ENCODE measurements at regions not wholly inside any gene's neighbourhood (a gene's known extent, or its start where the extent isn't known, plus 50 kb on each side); places are given as distances from the start of the nearest gene placed in this dataset.

- Mint-ChIP-seq H3K27me3 (ENCODE audit: unreplicated experiment) (peaks cover 2% of the 10 kb centered on the region), H3K9me3 (ENCODE audit: unreplicated experiment) (peaks cover 4% of the 10 kb centered on the region), H3K4me1 (ENCODE audit: low read depth, unreplicated experiment) (peaks cover 3% of the 10 kb centered on the region), H3K27ac (ENCODE audit: unreplicated experiment) (no peak overlapping the region), H3K36me3 (ENCODE audit: unreplicated experiment) (no peaks in the 10 kb centered on the region), H3K4me3 (ENCODE audit: unreplicated experiment) (no peak overlapping the region)
- no peak for DNase-seq
- TF ChIP-seq, protein P1, sequence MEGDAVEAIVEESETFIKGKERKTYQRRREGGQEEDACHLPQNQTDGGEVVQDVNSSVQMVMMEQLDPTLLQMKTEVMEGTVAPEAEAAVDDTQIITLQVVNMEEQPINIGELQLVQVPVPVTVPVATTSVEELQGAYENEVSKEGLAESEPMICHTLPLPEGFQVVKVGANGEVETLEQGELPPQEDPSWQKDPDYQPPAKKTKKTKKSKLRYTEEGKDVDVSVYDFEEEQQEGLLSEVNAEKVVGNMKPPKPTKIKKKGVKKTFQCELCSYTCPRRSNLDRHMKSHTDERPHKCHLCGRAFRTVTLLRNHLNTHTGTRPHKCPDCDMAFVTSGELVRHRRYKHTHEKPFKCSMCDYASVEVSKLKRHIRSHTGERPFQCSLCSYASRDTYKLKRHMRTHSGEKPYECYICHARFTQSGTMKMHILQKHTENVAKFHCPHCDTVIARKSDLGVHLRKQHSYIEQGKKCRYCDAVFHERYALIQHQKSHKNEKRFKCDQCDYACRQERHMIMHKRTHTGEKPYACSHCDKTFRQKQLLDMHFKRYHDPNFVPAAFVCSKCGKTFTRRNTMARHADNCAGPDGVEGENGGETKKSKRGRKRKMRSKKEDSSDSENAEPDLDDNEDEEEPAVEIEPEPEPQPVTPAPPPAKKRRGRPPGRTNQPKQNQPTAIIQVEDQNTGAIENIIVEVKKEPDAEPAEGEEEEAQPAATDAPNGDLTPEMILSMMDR (IDR thresholded peaks at IDR 0.05; ENCODE audit: partially characterized antibody, unreplicated experiment) = no peak
Observed at GRCh38 chr6:6390849-6391602, 70.6 kb upstream of the F13A1 start.

DNA sequence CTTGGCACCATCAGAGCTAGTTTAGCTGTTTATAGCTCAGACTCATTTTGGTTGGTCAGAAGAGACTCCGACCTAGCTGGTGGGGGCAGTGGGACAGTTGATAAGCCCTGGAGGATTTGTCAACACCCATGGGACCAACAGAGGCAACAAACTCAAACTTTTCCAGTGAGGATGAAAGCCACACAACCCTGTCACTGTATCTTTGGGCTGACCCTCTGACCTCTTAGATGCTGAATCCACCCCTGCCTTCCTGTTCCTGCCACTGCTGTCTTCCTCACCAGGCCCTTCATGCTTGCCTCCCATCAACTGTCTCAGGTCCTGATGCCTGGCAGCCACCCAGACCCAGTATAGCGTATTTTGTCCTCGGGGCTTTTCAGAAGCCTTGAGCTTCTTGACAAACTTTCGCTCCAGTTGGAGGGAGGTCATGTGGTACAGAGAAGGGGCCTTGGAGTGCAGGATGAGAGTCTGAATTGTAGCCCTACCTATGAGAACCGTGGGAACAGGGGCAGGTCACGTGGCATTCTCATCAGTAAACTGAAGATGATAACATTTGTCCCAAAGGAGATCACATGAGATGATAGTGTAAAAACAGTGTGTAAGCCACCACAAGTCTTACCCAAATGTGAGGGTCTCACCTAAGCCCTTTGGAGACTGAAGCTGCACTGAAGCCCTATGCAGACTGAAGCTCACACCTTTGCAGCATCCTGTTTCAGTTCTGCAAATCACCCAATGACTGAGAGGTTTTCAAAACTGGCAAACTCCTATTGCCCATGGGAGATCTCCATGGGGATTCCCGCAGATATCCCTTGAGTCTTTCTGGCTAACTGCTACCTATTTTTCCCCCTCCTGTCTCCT lies 72.0 kb upstream of the F13A1 start:
- H3K4me3 Mint-ChIP-seq (ENCODE audit: unreplicated experiment) = no peak overlapping the region
- DNase-seq = no peak
- no peak overlapping the region for H3K27ac Mint-ChIP-seq (ENCODE audit: unreplicated experiment)
- no peaks in the 10 kb centered on the region for H3K36me3 Mint-ChIP-seq (ENCODE audit: unreplicated experiment)
- H3K4me1 Mint-ChIP-seq (ENCODE audit: low read depth, unreplicated experiment) = peaks cover 3% of the 10 kb centered on the region
- peaks cover 4% of the 10 kb centered on the region for H3K9me3 Mint-ChIP-seq (ENCODE audit: unreplicated experiment)
- TF ChIP-seq, protein P1 (IDR thresholded peaks at IDR 0.05; ENCODE audit: partially characterized antibody, unreplicated experiment) = no peak
- peaks cover 5% of the 10 kb centered on the region for H3K27me3 Mint-ChIP-seq (ENCODE audit: unreplicated experiment)

- Mint-ChIP-seq H3K9me3 (ENCODE audit: unreplicated experiment) (peaks cover 4% of the 10 kb centered on the region), H3K4me3 (ENCODE audit: unreplicated experiment) (no peak overlapping the region), H3K27me3 (ENCODE audit: unreplicated experiment) (peaks cover 5% of the 10 kb centered on the region), H3K27ac (ENCODE audit: unreplicated experiment) (no peak overlapping the region), H3K4me1 (ENCODE audit: low read depth, unreplicated experiment) (peaks cover 3% of the 10 kb centered on the region), H3K36me3 (ENCODE audit: unreplicated experiment) (no peaks in the 10 kb centered on the region)
- TF ChIP-seq, protein P1 (IDR thresholded peaks at IDR 0.05; ENCODE audit: partially characterized antibody, unreplicated experiment) = no peak
- no peak for DNase-seq
Observed at GRCh38 chr6:6393069-6393529, 72.6 kb upstream of the F13A1 start.

- peaks cover 1% of the 10 kb centered on the region for H3K4me1 Mint-ChIP-seq (ENCODE audit: low read depth, unreplicated experiment)
- no peaks in the 10 kb centered on the region for H3K9me3 Mint-ChIP-seq (ENCODE audit: unreplicated experiment)
- TF ChIP-seq, protein P1 (IDR thresholded peaks at IDR 0.05; ENCODE audit: partially characterized antibody, unreplicated experiment) = no peak
- H3K36me3 Mint-ChIP-seq (ENCODE audit: unreplicated experiment) = no peaks in the 10 kb centered on the region
- H3K4me3 Mint-ChIP-seq (ENCODE audit: unreplicated experiment) = no peak overlapping the region
- H3K27ac Mint-ChIP-seq (ENCODE audit: unreplicated experiment) = no peak overlapping the region
- DNase-seq = no peak
- peaks cover 5% of the 10 kb centered on the region for H3K27me3 Mint-ChIP-seq (ENCODE audit: unreplicated experiment)
Observed at GRCh38 chr6:6395581-6396197, 75.2 kb upstream of the F13A1 start.

All from glutamatergic neuron (in vitro differentiated cells).